Mucosa of descending colon (tissue), 3 donors: ENCODE measurements at regions not wholly inside any gene's neighbourhood (a gene's known extent, or its start where the extent isn't known, plus 50 kb on each side); places are given as distances from the start of the nearest gene placed in this dataset.

ENCODE experiments used
- ATAC-seq: fragments of 200-7000 bp; cut with Tn5 transposase; one replicate; pipeline ENCODE4 v1.9.1; 2020; ENCODE audit warnings: mild to moderate bottlenecking, moderate library complexity
- DNase-seq, 3 donors: peaks; one replicate each; pipeline ENCODE4 v3.0.0-alpha.2; 2020
- H3K36me3 ChIP-seq: fragments of 200-600 bp; one replicate; pipeline ENCODE4 v1.8.0; 2021; ENCODE audit warnings: low read depth, mild to moderate bottlenecking
- H3K4me1 ChIP-seq: fragments of 200-600 bp; one replicate; pipeline ENCODE4 v1.8.0; 2021; ENCODE audit warnings: low read depth, mild to moderate bottlenecking
- H3K4me3 ChIP-seq: fragments of 200-600 bp; one replicate; pipeline ENCODE4 v1.8.0; 2021; ENCODE audit warnings: mild to moderate bottlenecking
- H3K9me3 ChIP-seq: fragments of 200-600 bp; one replicate; pipeline ENCODE4 v1.8.0; 2021; ENCODE audit warnings: mild to moderate bottlenecking
- intact Hi-C, 2 donors: fragments of 100-400 bp; cut with DNase I in 1 of 2; cut with micrococcal nuclease in 1 of 2; formaldehyde crosslinking; loops; one replicate each; pipeline versions ENCODE4 v1.11.0 to v1.11.1; 2022; cut with DNase I, micrococcal nuclease
- TF ChIP-seq, protein P1 (sequence below): fragments of 200-600 bp; IDR thresholded peaks from one replicate; pipeline ENCODE4 v1.8.0; 2022; ENCODE audit warnings: antibody characterized with exemption, mild to moderate bottlenecking
- donor health status: DM: no; HTN: no; CAD: no; lungs with moderate emphysema.
- donor health status: DM: no; HTN: no; CAD: no.
- donor health status: DM: no; HTN: yes; CAD: no.

GRCh38 chr17:71987634-71988033 is 133.2 kb upstream of the SOX9 start:
- Histone ChIP-seq H3K4me3 (no peak overlapping the region), H3K9me3 (no peaks in the 10 kb centered on the region), H3K4me1 (no peaks in the 10 kb centered on the region), H3K36me3 (no peaks in the 10 kb centered on the region)
- no peak for ATAC-seq
- no peak for DNase-seq
- TF ChIP-seq, protein P1, sequence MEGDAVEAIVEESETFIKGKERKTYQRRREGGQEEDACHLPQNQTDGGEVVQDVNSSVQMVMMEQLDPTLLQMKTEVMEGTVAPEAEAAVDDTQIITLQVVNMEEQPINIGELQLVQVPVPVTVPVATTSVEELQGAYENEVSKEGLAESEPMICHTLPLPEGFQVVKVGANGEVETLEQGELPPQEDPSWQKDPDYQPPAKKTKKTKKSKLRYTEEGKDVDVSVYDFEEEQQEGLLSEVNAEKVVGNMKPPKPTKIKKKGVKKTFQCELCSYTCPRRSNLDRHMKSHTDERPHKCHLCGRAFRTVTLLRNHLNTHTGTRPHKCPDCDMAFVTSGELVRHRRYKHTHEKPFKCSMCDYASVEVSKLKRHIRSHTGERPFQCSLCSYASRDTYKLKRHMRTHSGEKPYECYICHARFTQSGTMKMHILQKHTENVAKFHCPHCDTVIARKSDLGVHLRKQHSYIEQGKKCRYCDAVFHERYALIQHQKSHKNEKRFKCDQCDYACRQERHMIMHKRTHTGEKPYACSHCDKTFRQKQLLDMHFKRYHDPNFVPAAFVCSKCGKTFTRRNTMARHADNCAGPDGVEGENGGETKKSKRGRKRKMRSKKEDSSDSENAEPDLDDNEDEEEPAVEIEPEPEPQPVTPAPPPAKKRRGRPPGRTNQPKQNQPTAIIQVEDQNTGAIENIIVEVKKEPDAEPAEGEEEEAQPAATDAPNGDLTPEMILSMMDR, result no peak
- intact Hi-C loops, result no loop called here

- TF ChIP-seq, protein P1, result no peak
- intact Hi-C loops, result no loop called here
- DNase-seq, result no peak
Measured at GRCh38 chr17:71989117-71989516, 131.7 kb upstream of the SOX9 start.

DNA sequence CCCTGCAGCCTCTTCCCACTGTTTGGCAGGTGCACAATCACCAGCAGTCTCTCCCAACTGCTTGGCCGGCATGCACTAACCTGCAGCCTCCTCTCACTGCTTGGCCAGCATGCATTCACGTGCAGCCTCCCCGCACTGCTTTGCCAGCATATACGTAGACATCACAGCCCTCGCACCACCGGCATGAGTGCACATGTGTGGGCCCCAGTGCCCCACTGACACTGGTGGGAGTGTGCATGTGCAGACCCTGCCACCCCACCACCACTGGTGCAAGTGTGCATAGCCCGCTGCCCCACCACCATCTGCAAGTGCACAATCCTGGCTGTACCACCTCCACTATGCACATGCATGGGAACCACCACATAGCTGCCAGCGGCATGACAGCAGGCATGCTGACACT is 127.5 kb upstream of the SOX9 start:
- H3K4me1 ChIP-seq, result no peaks in the 10 kb centered on the region
- DNase-seq (no peak), ATAC-seq (no peak)
- intact Hi-C loops, result no loop called here
- no peaks in the 10 kb centered on the region for H3K9me3 ChIP-seq
- TF ChIP-seq, protein P1, result no peak
- no peak overlapping the region for H3K4me3 ChIP-seq
- H3K36me3 ChIP-seq, result no peaks in the 10 kb centered on the region

More at GRCh38 chr17:71989117-71989516, 131.7 kb upstream of the SOX9 start:
- Histone ChIP-seq H3K36me3 (no peaks in the 10 kb centered on the region), H3K9me3 (no peaks in the 10 kb centered on the region), H3K4me3 (no peak overlapping the region), H3K4me1 (no peaks in the 10 kb centered on the region)
- ATAC-seq, result no peak

DNA sequence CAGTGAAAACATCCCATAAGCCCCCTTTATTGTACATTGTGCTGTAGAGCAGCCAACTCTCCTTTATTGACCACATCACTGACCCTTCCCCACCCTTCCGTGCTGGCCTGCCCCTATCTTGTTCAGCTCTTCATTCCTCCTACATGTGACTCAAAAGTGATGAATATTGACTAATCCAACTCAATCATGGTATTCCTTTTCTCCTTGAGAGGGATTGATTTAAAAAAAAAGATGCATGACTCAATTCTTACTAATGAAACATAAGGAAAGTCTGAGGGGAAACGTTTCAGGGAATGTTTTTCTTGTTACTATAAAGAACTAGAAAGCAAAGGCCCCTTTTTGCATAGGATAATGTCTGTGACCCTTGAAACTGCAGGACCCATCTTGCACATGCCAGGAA is 125.2 kb upstream of the SOX9 start:
- Histone ChIP-seq H3K4me3 (no peak overlapping the region), H3K9me3 (no peaks in the 10 kb centered on the region), H3K36me3 (no peaks in the 10 kb centered on the region), H3K4me1 (no peaks in the 10 kb centered on the region)
- intact Hi-C loops, result no loop called here
- no peak for DNase-seq
- TF ChIP-seq, protein P1, result no peak
- no peak for ATAC-seq

GRCh38 chr17:72004011-72004427 is 116.8 kb upstream of the SOX9 start:
- no peaks in the 10 kb centered on the region for H3K9me3 ChIP-seq
- no peak for ATAC-seq
- no peak for DNase-seq
- H3K4me1 ChIP-seq, result no peaks in the 10 kb centered on the region
- TF ChIP-seq, protein P1, result no peak
- H3K36me3 ChIP-seq, result no peaks in the 10 kb centered on the region
- intact Hi-C loops, result no loop called here
- H3K4me3 ChIP-seq, result no peak overlapping the region
